AG04450 (cell line): ENCODE measurements at regions not wholly inside any gene's neighbourhood (a gene's known extent, or its start where the extent isn't known, plus 50 kb on each side); places are given as distances from the start of the nearest gene placed in this dataset.

Source experiments
- CTCF ChIA-PET: fragments of 300-600, 350-600 bp; formaldehyde crosslinking; extraction: SDS; loops from one replicate; lab custom pipeline; 2022; ENCODE audit warnings: antibody characterized with exemption, inconsistent platforms; lab: Charles Lee
- POLR2A ChIA-PET: fragments of 350-600 bp; formaldehyde crosslinking; extraction: SDS; loops from one replicate; lab custom pipeline; 2021; ENCODE audit warnings: antibody characterized with exemption, inconsistent platforms; lab: Yijun Ruan, JAX
- DNase-seq: peaks from one replicate; pipeline ENCODE4 v3.0.0-alpha.2; 2011; ENCODE audit warnings: low read depth, low spot score
- H3K27ac ChIP-seq: one replicate; pipeline ENCODE4 v1.5.1; 2012; ENCODE audit warnings: low read depth, low read length, control low read depth
- H3K27me3 ChIP-seq: one replicate; pipeline ENCODE4 v1.6.0; 2012; ENCODE audit warnings: low read length; ENCODE audit not compliant: control insufficient read depth, insufficient read depth
- H3K4me3 ChIP-seq: 2 replicates; pipeline ENCODE4 v1.5.1; 2011; ENCODE audit warnings: mild to moderate bottlenecking, low read depth, low read length, control low read depth
- H3K9me3 ChIP-seq: 2 replicates; pipeline ENCODE4 v1.5.1; 2012; ENCODE audit warnings: low read length; ENCODE audit not compliant: control insufficient read depth, insufficient read depth
- TF ChIP-seq, protein P1 (sequence below): IDR thresholded peaks from 2 replicates; pipeline ENCODE4 v1.5.1; 2011; ENCODE audit warnings: low read depth, low read length, control low read depth, inconsistent platforms

DNA sequence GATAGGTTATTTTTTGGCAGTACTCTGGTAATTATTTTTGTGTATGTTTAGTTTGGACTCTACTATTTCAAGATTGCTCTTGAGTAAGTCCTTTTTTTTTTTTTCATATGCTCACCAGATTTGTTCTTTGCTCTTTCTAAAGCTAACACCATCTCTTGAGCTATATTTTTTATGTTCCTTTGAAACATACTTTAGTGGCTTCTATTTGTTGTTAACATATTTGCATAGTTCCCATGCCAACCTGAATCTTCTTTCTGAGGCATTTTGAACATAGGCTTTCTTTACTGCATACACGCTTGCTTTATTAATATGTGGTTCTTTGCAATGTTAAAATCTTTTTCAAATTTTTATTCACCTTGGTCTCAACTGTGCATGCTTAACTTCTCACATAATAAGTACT is 1644.9 kb downstream of the SUCLG1 start:
- Histone ChIP-seq H3K27me3 (no peaks in the 10 kb centered on the region), H3K27ac (no peak overlapping the region), H3K4me3 (no peak overlapping the region), H3K9me3 (no peaks in the 10 kb centered on the region)
- TF ChIP-seq, protein P1, sequence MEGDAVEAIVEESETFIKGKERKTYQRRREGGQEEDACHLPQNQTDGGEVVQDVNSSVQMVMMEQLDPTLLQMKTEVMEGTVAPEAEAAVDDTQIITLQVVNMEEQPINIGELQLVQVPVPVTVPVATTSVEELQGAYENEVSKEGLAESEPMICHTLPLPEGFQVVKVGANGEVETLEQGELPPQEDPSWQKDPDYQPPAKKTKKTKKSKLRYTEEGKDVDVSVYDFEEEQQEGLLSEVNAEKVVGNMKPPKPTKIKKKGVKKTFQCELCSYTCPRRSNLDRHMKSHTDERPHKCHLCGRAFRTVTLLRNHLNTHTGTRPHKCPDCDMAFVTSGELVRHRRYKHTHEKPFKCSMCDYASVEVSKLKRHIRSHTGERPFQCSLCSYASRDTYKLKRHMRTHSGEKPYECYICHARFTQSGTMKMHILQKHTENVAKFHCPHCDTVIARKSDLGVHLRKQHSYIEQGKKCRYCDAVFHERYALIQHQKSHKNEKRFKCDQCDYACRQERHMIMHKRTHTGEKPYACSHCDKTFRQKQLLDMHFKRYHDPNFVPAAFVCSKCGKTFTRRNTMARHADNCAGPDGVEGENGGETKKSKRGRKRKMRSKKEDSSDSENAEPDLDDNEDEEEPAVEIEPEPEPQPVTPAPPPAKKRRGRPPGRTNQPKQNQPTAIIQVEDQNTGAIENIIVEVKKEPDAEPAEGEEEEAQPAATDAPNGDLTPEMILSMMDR: no peak
- ChIA-PET POLR2A (no interaction called here), CTCF (no interaction called here)
- no peak for DNase-seq

DNA sequence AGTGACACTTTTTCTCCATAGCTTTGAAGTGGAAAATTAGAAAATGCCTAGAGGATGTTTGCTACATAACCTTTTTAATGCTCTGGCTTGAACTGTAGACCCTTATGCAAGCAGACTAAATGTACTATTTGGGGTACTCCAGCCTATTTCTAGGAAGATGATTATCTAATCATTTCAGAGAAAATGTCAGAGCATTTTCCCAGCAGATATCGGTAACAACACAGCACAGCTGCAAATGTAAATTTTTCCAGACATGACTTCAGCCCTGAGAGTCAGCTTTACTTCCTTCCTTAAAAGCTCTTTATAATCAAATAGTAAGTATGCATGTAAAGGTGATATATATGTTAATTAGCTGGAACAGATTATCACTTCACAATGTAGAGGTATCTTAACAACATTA is 1647.1 kb downstream of the SUCLG1 start:
- ChIA-PET CTCF (no interaction called here), POLR2A (no interaction called here)
- TF ChIP-seq, protein P1: no peak
- Histone ChIP-seq H3K27me3 (no peaks in the 10 kb centered on the region), H3K27ac (no peak overlapping the region), H3K4me3 (no peak overlapping the region), H3K9me3 (no peaks in the 10 kb centered on the region)
- no peak for DNase-seq

DNA sequence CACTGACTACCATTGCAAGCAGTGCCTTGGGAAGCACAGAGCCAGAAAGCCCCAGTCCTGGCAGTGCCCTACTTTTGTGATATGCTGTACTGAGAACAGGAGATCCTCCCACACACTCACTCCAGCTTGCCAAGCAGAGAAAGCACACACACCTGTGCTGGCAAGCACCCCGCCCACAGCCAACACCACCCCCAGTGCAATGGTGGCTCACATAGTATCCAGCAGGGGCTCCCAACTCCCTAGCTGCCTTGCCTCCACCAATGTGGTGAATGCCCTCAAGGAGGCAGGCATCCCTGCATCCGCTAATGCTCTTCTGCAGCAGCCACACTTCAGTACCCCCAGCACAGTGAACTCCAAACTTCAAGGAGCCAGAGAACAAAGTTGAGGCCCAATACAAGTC is 1655.8 kb downstream of the SUCLG1 start:
- DNase-seq: no peak
- TF ChIP-seq, protein P1: no peak
- ChIA-PET CTCF (no interaction called here), POLR2A (no interaction called here)
- no peak overlapping the region for H3K4me3 ChIP-seq
- 0 out of 2 replicates have a peak, but pooled peaks cover 3% of the 10 kb centered on the region for H3K9me3 ChIP-seq
- no peak overlapping the region for H3K27ac ChIP-seq
- H3K27me3 ChIP-seq: no peaks in the 10 kb centered on the region

DNA sequence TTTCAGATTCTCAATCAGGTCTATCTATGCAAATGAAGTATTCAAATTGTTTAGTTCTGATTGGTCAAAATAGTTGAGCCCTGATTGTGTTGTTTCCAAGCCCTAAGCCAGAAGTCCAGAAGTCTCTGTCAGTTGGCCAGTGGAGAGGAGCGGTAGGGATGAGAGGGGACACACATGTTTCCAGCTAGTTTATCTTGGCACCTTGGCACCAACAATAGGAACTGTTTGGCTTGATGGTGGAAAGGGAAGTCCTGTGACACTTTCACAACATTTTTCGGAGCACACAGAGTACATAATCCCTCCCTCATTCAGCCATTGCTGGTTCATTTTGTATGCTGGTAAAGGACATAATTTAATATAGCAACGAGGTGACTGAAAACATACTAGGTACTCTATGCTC is 1661.6 kb downstream of the SUCLG1 start:
- DNase-seq: no peak
- POLR2A ChIA-PET: no interaction called here
- H3K9me3 ChIP-seq: no peaks in the 10 kb centered on the region
- H3K4me3 ChIP-seq: no peak overlapping the region
- no peak overlapping the region for H3K27ac ChIP-seq
- CTCF ChIA-PET: no interaction called here
- TF ChIP-seq, protein P1: no peak
- H3K27me3 ChIP-seq: no peaks in the 10 kb centered on the region

DNA sequence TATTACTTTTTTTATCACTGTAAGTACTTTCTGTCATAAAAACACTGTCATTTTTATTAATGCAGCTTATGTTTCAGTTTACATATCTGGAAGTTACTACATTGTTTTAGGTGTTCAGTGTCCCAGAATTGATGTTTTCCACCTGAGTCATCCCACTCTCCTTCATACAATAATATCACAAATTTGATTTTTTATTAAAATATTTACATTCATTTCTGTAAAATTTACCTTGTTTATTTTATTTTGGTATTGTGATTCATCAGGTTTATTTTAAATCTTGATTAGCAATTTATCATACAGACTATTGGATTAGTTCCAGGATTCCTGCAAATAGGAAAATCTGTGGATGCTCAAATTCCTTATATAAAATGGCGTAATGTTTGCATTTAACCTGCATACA is 1662.9 kb downstream of the SUCLG1 start:
- Histone ChIP-seq H3K9me3 (no peaks in the 10 kb centered on the region), H3K27me3 (no peaks in the 10 kb centered on the region), H3K4me3 (no peak overlapping the region), H3K27ac (no peak overlapping the region)
- TF ChIP-seq, protein P1: no peak
- CTCF ChIA-PET: no interaction called here
- no peak for DNase-seq
- POLR2A ChIA-PET: no interaction called here
